ENCODE measurements at regions not wholly inside any gene's neighbourhood (a gene's known extent, or its start where the extent isn't known, plus 50 kb on each side); places are given as distances from the start of the nearest gene placed in this dataset.

DNA sequence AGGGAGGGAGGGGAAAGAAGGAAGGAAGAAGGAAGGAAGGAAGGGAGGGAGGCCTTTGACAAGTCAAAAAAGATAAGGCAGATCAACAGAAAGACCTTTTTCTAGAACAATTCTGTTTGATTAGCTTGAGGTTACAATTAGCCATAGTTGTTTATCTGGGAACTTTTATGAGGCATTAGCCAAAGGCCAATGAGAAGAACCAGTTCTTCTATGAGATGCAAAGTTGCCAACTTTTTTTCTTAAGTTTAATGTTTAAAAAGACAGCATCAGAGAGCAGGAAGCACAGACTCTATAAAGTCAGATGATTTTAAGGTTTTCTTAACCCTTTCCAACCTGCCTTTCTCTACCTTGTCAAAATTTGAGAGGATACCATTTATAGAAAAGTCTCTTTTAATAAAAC lies 301.3 kb upstream of the NR2F2 start:
- Histone ChIP-seq H3K4me1 (replicated peaks) (peaks cover 4% of the 10 kb centered on the region), H3K9me3 (no peaks in the 10 kb centered on the region), H3K27ac (peak overlapping the region; percentile 58 to 69), H3K36me3 (no peaks in the 10 kb centered on the region), H3K4me3 (no peak overlapping the region), H3K27me3 (replicated peaks; ENCODE audit: insufficient read depth) (no peaks in the 10 kb centered on the region)
- intact Hi-C loops (cut with DNase I) = no loop called here
- TF ChIP-seq POLR2AphosphoS5 (IDR thresholded peaks at IDR 0.05) (peak; percentile 74), POLR2A (IDR thresholded peaks at IDR 0.05) (no peak)
- peak; percentile 11 for DNase-seq (ENCODE audit: low spot score)

DNA sequence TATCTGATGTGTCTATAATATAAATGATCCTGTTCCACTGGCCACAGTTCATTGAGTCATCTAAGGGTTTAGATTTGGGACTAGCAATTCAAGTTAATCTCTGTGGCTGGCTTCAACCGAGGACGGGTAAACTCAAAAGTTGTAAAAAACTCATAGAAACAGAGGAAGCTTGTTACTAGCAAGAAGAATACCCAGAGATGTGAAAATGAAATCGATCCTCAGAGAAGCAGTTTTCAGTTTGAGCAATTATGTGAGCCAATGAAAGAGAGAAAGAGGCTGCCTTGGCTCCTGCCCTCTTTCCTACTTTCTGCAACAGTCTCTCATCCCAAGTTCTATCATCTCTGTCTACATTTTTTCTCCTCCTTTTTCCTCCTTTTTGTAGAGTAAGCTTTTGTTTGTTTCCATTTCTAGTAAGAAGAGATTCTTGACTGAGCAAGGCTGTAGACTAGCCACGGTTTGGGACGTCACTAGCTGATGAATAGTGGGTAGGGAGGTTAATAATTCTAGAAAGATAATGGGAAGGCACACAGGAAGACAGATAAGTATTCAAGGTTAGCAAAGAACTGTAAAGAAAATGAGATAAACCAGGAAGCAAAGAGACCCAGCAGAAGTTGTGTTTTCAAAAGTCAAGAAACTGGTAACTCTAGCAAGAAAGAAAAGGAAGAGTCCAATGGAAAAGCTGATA lies 298.9 kb upstream of the NR2F2 start:
- Histone ChIP-seq H3K27ac (no peak overlapping the region), H3K9me3 (no peaks in the 10 kb centered on the region), H3K4me1 (replicated peaks) (peaks cover 4% of the 10 kb centered on the region), H3K27me3 (replicated peaks; ENCODE audit: insufficient read depth) (no peaks in the 10 kb centered on the region), H3K36me3 (no peaks in the 10 kb centered on the region), H3K4me3 (no peak overlapping the region)
- WGBS = 87% methylated on average over 5 of the region's 5 CpGs
- intact Hi-C loops (cut with DNase I) = no loop called here
- DNase-seq (ENCODE audit: low spot score) = no peak
- TF ChIP-seq, protein P1, sequence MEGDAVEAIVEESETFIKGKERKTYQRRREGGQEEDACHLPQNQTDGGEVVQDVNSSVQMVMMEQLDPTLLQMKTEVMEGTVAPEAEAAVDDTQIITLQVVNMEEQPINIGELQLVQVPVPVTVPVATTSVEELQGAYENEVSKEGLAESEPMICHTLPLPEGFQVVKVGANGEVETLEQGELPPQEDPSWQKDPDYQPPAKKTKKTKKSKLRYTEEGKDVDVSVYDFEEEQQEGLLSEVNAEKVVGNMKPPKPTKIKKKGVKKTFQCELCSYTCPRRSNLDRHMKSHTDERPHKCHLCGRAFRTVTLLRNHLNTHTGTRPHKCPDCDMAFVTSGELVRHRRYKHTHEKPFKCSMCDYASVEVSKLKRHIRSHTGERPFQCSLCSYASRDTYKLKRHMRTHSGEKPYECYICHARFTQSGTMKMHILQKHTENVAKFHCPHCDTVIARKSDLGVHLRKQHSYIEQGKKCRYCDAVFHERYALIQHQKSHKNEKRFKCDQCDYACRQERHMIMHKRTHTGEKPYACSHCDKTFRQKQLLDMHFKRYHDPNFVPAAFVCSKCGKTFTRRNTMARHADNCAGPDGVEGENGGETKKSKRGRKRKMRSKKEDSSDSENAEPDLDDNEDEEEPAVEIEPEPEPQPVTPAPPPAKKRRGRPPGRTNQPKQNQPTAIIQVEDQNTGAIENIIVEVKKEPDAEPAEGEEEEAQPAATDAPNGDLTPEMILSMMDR (IDR thresholded peaks at IDR 0.05) = no peak
- TF ChIP-seq POLR2AphosphoS5 (IDR thresholded peaks at IDR 0.05) (no peak), POLR2A (IDR thresholded peaks at IDR 0.05) (no peak)

DNA sequence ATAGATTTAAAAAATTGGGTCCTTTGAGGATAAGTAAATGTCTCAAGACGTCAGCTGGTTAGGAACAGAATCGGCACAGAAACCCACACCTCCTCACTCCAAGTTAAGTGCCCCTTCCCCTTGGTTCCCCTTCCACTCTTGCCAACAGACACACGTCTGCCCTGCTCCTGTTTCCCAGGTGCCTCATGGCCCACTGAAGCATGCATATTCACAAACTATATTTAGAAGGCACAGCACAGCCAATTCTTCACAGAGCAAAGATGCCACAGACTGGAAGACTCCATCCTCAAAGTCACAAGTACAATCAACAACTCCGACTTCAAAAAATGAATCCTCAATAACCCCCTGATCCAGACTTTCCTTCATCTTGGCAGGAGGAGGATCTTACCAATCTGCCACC lies 295.4 kb upstream of the NR2F2 start:
- intact Hi-C loops (cut with DNase I) = no loop called here
- DNase-seq (ENCODE audit: low spot score) = no peak
- 90% methylated on average over 4 of the region's 4 CpGs for WGBS
- Histone ChIP-seq H3K27ac (no peak overlapping the region), H3K4me3 (no peak overlapping the region), H3K9me3 (no peaks in the 10 kb centered on the region), H3K4me1 (replicated peaks) (no peaks in the 10 kb centered on the region), H3K27me3 (replicated peaks; ENCODE audit: insufficient read depth) (no peaks in the 10 kb centered on the region), H3K36me3 (no peaks in the 10 kb centered on the region)
- TF ChIP-seq POLR2AphosphoS5 (IDR thresholded peaks at IDR 0.05) (no peak), POLR2A (IDR thresholded peaks at IDR 0.05) (no peak)
- TF ChIP-seq, protein P1 (IDR thresholded peaks at IDR 0.05) = no peak

DNA sequence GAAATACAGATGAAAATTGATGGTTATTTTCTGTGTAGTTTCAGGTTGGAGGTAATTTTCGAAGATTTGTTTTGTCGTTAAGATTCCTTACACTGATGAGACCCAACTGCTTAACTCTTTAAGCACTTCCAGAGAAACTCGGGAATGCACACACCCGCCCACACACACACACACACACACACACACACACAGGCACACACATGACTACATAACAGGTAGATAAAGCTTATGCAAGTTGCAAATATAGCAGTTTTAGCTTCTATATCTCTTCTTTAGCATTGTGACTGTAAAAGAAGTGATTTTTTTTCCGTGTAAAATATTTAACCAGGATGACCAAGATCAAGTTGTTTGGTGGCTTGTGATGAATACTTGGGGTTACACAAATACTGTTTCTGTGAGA lies 294.9 kb upstream of the NR2F2 start:
- intact Hi-C loops (cut with DNase I) = no loop called here
- H3K4me3 ChIP-seq = no peak overlapping the region
- WGBS = 75% methylated on average over 5 of the region's 5 CpGs
- no peaks in the 10 kb centered on the region for H3K4me1 ChIP-seq (replicated peaks)
- TF ChIP-seq POLR2AphosphoS5 (IDR thresholded peaks at IDR 0.05) = no peak
- no peak for TF ChIP-seq POLR2A (IDR thresholded peaks at IDR 0.05)
- TF ChIP-seq, protein P1 (IDR thresholded peaks at IDR 0.05) = no peak
- H3K9me3 ChIP-seq = no peaks in the 10 kb centered on the region
- no peaks in the 10 kb centered on the region for H3K36me3 ChIP-seq
- no peak for DNase-seq (ENCODE audit: low spot score)
- H3K27me3 ChIP-seq (replicated peaks; ENCODE audit: insufficient read depth) = no peaks in the 10 kb centered on the region
- H3K27ac ChIP-seq = no peak overlapping the region

DNA sequence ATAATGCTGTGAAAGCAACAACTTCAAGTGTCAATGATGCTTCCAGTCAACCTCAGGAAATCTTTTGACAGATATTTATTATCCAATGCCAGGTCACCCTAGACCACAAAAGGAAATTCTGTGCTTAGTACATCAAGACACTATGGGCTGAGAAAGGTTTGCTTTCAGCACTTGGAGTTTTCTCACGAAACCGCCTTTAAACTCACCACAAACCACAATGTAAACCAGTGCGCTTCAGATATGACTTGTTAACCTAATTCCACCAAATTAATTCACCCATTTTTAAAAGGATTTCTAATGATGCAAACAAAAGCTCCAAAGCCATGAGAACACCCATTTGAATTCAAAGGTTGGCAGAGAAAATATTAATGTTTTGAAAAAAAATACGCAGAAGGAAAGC lies 292.9 kb upstream of the NR2F2 start:
- H3K27ac ChIP-seq = no peak overlapping the region
- H3K9me3 ChIP-seq = no peaks in the 10 kb centered on the region
- H3K27me3 ChIP-seq (replicated peaks; ENCODE audit: insufficient read depth) = no peaks in the 10 kb centered on the region
- TF ChIP-seq POLR2AphosphoS5 (IDR thresholded peaks at IDR 0.05) (no peak), POLR2A (IDR thresholded peaks at IDR 0.05) (no peak)
- TF ChIP-seq, protein P1 (IDR thresholded peaks at IDR 0.05) = no peak
- WGBS = 89% methylated on average over 4 of the region's 4 CpGs
- no peaks in the 10 kb centered on the region for H3K36me3 ChIP-seq
- H3K4me1 ChIP-seq (replicated peaks) = no peaks in the 10 kb centered on the region
- DNase-seq (ENCODE audit: low spot score) = no peak
- intact Hi-C loops (cut with DNase I) = no loop called here
- H3K4me3 ChIP-seq = no peak overlapping the region
